Osteoblast (primary cell): ENCODE measurements at regions not wholly inside any gene's neighbourhood (a gene's known extent, or its start where the extent isn't known, plus 50 kb on each side); places are given as distances from the start of the nearest gene placed in this dataset.

ENCODE experiments used
- DNase-seq: peaks from one replicate; pipeline ENCODE4 v3.0.0; 2011; ENCODE audit warnings: low spot score, mixed read lengths; ENCODE audit not compliant: insufficient read length; ENCODE audit errors: missing footprints
- H2AFZ ChIP-seq: 2 replicates; pipeline ENCODE4 v1.6.0; 2011; ENCODE audit warnings: mild to moderate bottlenecking, low read length
- H3K27ac ChIP-seq: 2 replicates; pipeline ENCODE4 v1.5.1; 2011; ENCODE audit warnings: mild to moderate bottlenecking, low read depth, low read length, moderate library complexity
- H3K27me3 ChIP-seq: 2 replicates; pipeline ENCODE4 v1.6.0; 2012; ENCODE audit warnings: mild to moderate bottlenecking, control low read depth, inconsistent platforms, low read length, moderate library complexity; ENCODE audit not compliant: insufficient read depth
- H3K36me3 ChIP-seq: 2 replicates; pipeline ENCODE4 v1.5.1; 2011; ENCODE audit warnings: mild to moderate bottlenecking, low read length, control low read depth, moderate library complexity; ENCODE audit not compliant: insufficient read depth
- H3K4me1 ChIP-seq: 2 replicates; pipeline ENCODE4 v1.5.1; 2011; ENCODE audit warnings: mild to moderate bottlenecking, low read length, control low read depth, moderate library complexity; ENCODE audit not compliant: insufficient read depth
- H3K4me2 ChIP-seq: 2 replicates; pipeline ENCODE4 v1.6.0; 2011; ENCODE audit warnings: mild to moderate bottlenecking, low read length; ENCODE audit not compliant: insufficient read depth
- H3K4me3 ChIP-seq: fragments of 200-600 bp; sonication (generic); 3 replicates; pipeline ENCODE4 v1.5.1; 2012; ENCODE audit warnings: mild to moderate bottlenecking, low read length, inconsistent platforms; ENCODE audit not compliant: insufficient read depth
- H3K79me2 ChIP-seq: 2 replicates; pipeline ENCODE4 v1.6.0; 2012; ENCODE audit warnings: mild to moderate bottlenecking, low read length, control low read depth, inconsistent platforms; ENCODE audit not compliant: insufficient read depth
- H3K9me3 ChIP-seq: 2 replicates; pipeline ENCODE4 v1.5.1; 2011; ENCODE audit warnings: low read depth, low read length, control low read depth
- H4K20me1 ChIP-seq: 2 replicates; pipeline ENCODE4 v1.6.0; 2012; ENCODE audit warnings: mild to moderate bottlenecking, low read length, control low read depth; ENCODE audit not compliant: insufficient read depth
- TF ChIP-seq, protein P1 (sequence below): IDR thresholded peaks from 2 replicates; pipeline ENCODE4 v1.5.1; 2011; ENCODE audit warnings: mild to moderate bottlenecking, low read depth, low read length, moderate library complexity; ENCODE audit errors: extremely low read depth

DNA sequence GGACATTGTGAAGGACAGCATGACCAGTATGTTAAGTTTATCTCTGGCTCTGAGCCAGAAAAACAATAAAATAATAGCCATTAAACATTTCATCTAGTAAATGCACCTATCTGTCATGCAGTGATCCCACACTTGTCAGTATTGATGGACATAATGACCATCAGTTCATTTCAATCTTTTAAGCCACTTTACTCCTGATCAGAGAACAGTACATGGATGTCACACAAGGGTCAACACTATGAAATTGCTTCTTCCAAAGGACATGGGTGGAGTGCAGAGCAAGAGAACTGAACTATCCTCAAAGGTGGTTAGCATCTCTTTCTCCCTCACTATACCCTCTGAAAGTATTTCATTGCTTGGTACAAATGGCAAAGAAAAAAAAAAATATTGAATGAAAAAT is 816.0 kb upstream of the GYPC start:
- Histone ChIP-seq H3K4me2 (no peak overlapping the region), H3K79me2 (no peaks in the 10 kb centered on the region), H4K20me1 (no peaks in the 10 kb centered on the region), H3K4me3 (no peak overlapping the region), H3K27ac (no peak overlapping the region), H2AFZ (no peak overlapping the region), H3K36me3 (no peaks in the 10 kb centered on the region), H3K27me3 (no peaks in the 10 kb centered on the region), H3K4me1 (no peaks in the 10 kb centered on the region), H3K9me3 (peaks cover 2% of the 10 kb centered on the region)
- DNase-seq, result no peak
- TF ChIP-seq, protein P1, sequence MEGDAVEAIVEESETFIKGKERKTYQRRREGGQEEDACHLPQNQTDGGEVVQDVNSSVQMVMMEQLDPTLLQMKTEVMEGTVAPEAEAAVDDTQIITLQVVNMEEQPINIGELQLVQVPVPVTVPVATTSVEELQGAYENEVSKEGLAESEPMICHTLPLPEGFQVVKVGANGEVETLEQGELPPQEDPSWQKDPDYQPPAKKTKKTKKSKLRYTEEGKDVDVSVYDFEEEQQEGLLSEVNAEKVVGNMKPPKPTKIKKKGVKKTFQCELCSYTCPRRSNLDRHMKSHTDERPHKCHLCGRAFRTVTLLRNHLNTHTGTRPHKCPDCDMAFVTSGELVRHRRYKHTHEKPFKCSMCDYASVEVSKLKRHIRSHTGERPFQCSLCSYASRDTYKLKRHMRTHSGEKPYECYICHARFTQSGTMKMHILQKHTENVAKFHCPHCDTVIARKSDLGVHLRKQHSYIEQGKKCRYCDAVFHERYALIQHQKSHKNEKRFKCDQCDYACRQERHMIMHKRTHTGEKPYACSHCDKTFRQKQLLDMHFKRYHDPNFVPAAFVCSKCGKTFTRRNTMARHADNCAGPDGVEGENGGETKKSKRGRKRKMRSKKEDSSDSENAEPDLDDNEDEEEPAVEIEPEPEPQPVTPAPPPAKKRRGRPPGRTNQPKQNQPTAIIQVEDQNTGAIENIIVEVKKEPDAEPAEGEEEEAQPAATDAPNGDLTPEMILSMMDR, result no peak

DNA sequence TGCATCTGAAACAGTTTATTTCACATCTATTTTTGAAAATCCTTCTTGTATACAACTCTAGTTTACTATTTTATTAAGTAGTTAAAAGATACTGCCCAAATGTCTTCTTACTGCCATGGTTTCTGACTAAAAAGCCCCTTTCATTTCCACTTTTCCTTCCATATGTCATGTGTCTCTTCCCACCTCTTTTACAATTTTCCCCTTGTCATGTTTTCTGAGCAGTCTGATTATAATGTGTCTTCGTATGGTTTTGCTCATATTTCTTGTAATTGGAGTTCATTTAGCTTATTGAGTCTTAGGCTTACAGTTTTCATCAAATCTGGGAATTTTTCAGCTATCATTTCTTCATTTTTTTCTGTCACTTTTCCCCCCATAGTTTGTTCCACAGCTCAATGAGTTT is 813.9 kb upstream of the GYPC start:
- no peak for DNase-seq
- no peaks in the 10 kb centered on the region for H3K36me3 ChIP-seq

DNA sequence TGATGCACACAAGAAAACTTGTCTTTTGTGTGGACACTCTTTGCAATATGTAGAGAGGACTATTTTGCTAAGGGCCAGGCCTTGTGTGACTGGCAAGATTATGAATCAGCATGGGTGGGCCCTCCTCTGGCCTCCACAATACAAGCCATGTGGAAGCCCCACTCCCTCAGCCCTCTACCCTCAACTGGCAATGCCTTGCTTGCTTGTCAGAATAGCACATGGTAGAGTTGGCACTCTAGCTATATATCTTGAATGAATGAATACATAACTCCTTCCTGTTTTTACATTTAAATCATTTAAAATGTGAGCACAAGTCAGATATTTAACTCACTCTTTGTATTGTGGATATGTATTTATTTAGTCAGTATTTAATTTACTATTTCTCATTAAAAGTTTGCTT is 805.4 kb upstream of the GYPC start:
- H3K4me1 ChIP-seq, result no peaks in the 10 kb centered on the region
- H3K4me3 ChIP-seq, result no peak overlapping the region
- no peak for DNase-seq
- H3K36me3 ChIP-seq, result no peaks in the 10 kb centered on the region
- peaks cover 2% of the 10 kb centered on the region for H3K9me3 ChIP-seq
- H3K4me2 ChIP-seq, result no peak overlapping the region
- H3K27me3 ChIP-seq, result no peaks in the 10 kb centered on the region
- H3K27ac ChIP-seq, result no peak overlapping the region
- H3K79me2 ChIP-seq, result no peaks in the 10 kb centered on the region
- TF ChIP-seq, protein P1, result no peak
- no peaks in the 10 kb centered on the region for H4K20me1 ChIP-seq
- no peak overlapping the region for H2AFZ ChIP-seq

More for the DNA sequence above, 813.9 kb upstream of the GYPC start:
- Histone ChIP-seq H4K20me1 (no peaks in the 10 kb centered on the region), H3K9me3 (peaks cover 2% of the 10 kb centered on the region), H2AFZ (no peak overlapping the region), H3K27ac (no peak overlapping the region), H3K4me2 (no peak overlapping the region), H3K4me1 (no peaks in the 10 kb centered on the region), H3K27me3 (no peaks in the 10 kb centered on the region), H3K79me2 (no peaks in the 10 kb centered on the region), H3K4me3 (no peak overlapping the region)
- TF ChIP-seq, protein P1, result no peak

DNA sequence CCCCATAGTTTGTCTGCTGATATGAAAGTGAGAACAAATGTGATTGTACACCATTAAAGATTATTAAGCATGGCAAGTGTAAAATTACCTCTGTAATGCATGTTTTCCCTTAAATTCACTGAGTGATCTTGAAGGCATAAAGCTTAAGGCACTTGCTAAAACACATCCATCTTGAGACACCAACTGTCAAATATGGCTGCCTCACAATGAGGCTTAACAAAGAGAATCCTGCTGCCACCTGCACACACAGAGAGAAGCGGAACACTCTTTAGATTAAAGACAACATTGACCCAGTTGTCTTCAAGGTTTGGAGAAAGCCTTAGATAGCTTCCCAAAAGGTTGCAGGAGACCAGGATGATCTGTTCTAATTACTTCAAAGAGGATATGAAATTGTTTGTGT is 803.6 kb upstream of the GYPC start:
- DNase-seq, result no peak

More for the DNA sequence above, 803.6 kb upstream of the GYPC start:
- H4K20me1 ChIP-seq, result no peaks in the 10 kb centered on the region
- H3K4me3 ChIP-seq, result no peak overlapping the region
- H3K27me3 ChIP-seq, result no peaks in the 10 kb centered on the region
- H3K79me2 ChIP-seq, result no peaks in the 10 kb centered on the region
- H3K36me3 ChIP-seq, result no peaks in the 10 kb centered on the region
- no peak overlapping the region for H2AFZ ChIP-seq
- no peak overlapping the region for H3K4me2 ChIP-seq
- H3K9me3 ChIP-seq, result peaks cover 2% of the 10 kb centered on the region
- H3K27ac ChIP-seq, result no peak overlapping the region
- no peaks in the 10 kb centered on the region for H3K4me1 ChIP-seq
- TF ChIP-seq, protein P1, result no peak
